Omental fat pad (tissue), 3 donors: ENCODE measurements at regions not wholly inside any gene's neighbourhood (a gene's known extent, or its start where the extent isn't known, plus 50 kb on each side); places are given as distances from the start of the nearest gene placed in this dataset.

Experiments
- ATAC-seq: fragments of 150-250 bp; one replicate; pipeline ENCODE4 v1.9.1; 2016; ENCODE audit warnings: mild to moderate bottlenecking, moderate library complexity; ENCODE audit not compliant: low FRiP score
- DNase-seq: peaks from one replicate; pipeline ENCODE4 v3.0.0-alpha.2; 2019; ENCODE audit warnings: low spot score
- CTCF ChIP-seq, 3 donors: fragments of 450-650 bp; IDR thresholded peaks; one replicate each; pipeline ENCODE4 v1.5.1; 2016 to 2017; ENCODE audit warnings: antibody characterized with exemption in 3 of 3, mild to moderate bottlenecking in 3 of 3, moderate library complexity in 2 of 3

DNA sequence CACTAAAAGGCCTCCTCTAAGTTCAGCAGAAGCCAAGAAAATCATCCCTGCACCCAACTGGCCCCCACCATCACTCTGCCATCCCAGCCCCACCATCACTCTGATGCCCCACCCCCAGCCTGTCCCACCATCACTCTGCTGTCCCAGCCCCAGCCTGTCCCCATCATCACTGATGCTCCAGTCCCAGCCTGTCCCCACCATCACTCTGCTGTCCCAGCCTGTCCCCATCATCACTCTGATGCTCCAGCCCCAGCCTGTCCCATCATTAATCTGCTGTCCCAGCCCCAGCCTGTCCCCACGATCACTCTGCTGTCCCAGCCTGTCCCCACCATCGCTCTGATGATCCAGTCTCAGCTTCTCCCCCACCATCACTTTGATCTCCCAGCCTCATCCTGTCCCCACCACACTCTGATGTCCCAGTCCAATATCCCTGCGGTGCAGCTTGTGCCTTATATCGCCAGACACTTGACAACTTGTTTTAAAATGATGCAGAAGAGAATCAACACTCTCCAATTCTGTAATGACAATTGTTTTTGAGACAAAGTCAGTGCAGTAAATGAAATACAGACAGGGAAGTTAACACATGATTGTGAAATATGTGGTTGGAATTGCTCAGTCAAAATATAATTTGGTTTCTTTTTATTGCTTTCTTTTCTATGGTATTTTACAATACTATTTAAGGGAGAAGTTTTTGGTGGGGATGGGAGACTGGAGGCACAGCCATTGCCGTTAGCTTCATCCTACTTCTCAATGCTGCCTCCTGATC is 100.8 kb downstream of the TNFAIP3 start:
- no peak for ATAC-seq
- no peak for TF ChIP-seq CTCF (IDR thresholded peaks at IDR 0.05)

GRCh38 chr6:137968455-137968804 is 101.4 kb downstream of the TNFAIP3 start:
- TF ChIP-seq CTCF (IDR thresholded peaks at IDR 0.05) = no peak
- ATAC-seq = no peak
- DNase-seq = no peak

More for the DNA sequence above, 100.8 kb downstream of the TNFAIP3 start:
- DNase-seq = no peak

DNA sequence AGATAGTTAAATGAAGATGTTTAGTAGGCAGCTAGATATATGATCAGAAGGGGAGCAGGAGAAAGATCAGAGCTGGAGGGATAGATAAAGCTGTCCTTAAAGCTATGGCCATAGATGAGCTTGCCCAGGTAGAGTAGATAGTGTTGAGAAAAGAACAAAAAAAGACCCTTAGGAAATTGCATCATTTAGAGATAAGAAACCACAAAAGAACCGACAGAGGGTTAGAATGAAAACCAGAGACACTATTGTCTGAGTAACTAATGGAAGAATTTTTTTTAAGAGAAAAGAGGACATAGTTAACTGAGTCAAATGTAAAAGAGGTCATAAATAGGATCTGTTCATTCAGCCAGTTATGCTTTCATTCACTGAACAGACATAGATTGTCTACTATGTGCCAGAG is 101.8 kb downstream of the TNFAIP3 start:
- ATAC-seq = no peak
- no peak for TF ChIP-seq CTCF (IDR thresholded peaks at IDR 0.05)
- no peak for DNase-seq

GRCh38 chr6:137969874-137970273 is 102.8 kb downstream of the TNFAIP3 start:
- DNase-seq (no peak), ATAC-seq (no peak)
- no peak for TF ChIP-seq CTCF (IDR thresholded peaks at IDR 0.05)

DNA sequence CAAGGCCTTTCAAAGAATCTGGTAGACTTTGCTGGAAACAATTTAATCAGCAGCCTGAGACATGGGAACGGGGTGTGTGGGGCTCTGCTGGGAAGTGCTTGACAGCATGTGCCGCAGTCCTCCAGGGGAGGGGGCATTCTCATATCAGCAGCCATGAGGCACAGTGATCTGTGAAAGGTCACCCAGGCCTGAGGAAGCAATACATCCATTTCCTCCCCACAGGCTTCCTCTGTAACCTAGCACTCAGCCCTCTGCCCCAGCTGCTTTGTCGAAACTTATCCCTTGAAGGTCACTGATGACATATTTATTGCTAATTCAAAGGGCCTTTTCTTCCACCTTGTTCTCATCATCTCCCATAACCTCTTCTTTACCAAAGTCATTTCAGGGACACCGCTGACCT is 103.3 kb downstream of the TNFAIP3 start:
- DNase-seq (no peak), ATAC-seq (no peak)
- no peak for TF ChIP-seq CTCF (IDR thresholded peaks at IDR 0.05)

DNA sequence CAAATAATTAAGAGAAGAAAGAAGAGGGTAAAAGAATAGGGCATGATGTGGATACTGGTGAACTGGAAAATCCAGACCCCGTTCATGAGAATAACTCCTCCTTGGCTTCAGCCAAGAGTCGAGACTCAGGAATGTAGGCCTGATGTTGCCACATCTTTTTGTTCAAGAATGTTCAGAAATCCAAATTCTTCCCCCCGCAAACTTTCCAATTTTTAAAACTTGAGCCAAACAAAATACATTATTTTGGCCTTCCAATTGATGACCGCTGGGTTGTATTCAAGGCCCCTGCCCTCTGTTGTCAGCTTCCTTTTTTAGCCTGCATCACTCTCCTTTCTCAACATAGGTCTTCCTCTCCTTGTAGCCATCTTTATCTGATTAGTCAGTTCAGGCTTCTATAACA is 106.1 kb downstream of the TNFAIP3 start:
- no peak for TF ChIP-seq CTCF (IDR thresholded peaks at IDR 0.05)
- DNase-seq (no peak), ATAC-seq (no peak)

DNA sequence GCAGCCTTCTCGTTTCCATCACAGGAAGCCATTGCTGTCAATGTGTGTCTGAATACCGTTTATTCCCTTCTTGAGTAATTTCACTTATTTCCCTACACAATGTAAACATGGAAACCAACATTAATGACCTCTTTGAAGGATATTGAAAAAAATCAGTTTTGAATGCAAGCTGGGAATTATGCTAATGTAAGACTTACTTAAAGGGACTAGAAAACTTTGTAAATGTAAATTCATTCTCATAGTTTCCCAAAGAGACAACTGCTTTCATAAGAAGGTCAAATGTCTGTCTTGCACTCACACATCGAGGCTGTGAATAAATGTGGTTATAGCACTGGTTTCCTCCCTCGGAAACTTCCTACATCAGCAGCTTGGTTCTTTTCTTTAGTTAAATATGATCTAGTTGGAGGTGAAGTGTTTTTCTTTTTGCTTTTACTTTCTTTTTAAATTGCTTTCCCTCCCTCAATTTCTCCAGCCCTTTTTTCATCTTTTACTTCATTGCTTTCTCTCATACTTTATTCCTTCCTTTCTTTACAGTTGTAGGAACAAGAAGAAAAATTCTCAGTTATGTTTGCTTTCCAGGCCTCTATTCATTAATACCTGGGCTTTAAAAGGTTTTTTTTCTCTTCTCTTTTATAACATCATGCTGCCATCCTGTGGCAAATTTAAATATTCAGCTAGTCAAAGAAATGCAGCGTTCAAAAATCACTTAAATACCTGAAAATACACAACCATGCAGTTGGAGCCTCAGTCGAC is 108.3 kb downstream of the TNFAIP3 start:
- DNase-seq = no peak
- TF ChIP-seq CTCF (IDR thresholded peaks at IDR 0.05) = no peak
- ATAC-seq = no peak
